ENCODE measurements at regions not wholly inside any gene's neighbourhood (a gene's known extent, or its start where the extent isn't known, plus 50 kb on each side); places are given as distances from the start of the nearest gene placed in this dataset.
A peak's percentile ranks its signal among the peaks of the same experiment; 100 is the strongest.

- CTCF ChIA-PET = no interaction called here
- Histone ChIP-seq H3K4me3 (no peak overlapping the region), H3F3A (ENCODE audit: insufficient read depth, low read depth) (no peaks in the 10 kb centered on the region), H3K4me1 (replicated peaks; ENCODE audit: insufficient read depth) (0 out of 2 replicates have a peak, but pooled peaks cover 2% of the 10 kb centered on the region), H4K20me1 (ENCODE audit: insufficient read depth) (no peaks in the 10 kb centered on the region), H3K9me3 (ENCODE audit: insufficient read depth, low read depth) (no peaks in the 10 kb centered on the region), H3K27ac (no peak overlapping the region), H3K9me2 (ENCODE audit: insufficient read depth) (no peaks in the 10 kb centered on the region; the same call in 1 of the 2 replicates), H3K27me3 (ENCODE audit: insufficient read depth, low read depth) (no peaks in the 10 kb centered on the region), H3K36me3 (ENCODE audit: low read depth) (no peaks in the 10 kb centered on the region), H2AFZ (no peak overlapping the region), H3K4me2 (no peak overlapping the region), H3K79me2 (ENCODE audit: low read depth) (no peaks in the 10 kb centered on the region)
- intact Hi-C loops (cut with micrococcal nuclease; ENCODE audit: unreplicated experiment) = no loop called here
- POLR2A ChIA-PET (ENCODE audit: unreplicated experiment) = no interaction called here
- no peak for DNase-seq
- BruUV-seq (replicated peaks) = no TSS peak
- TF ChIP-seq EZH2 (IDR thresholded peaks at IDR 0.05; ENCODE audit: low read depth) = no peak
- TF ChIP-seq CTCF (conservative IDR thresholded peaks at IDR 0.05) = no peak
These were observed 813.8 kb downstream of the TUSC7 start for GRCh38 chr3:117523418-117523817.

- intact Hi-C loops (cut with micrococcal nuclease; ENCODE audit: unreplicated experiment) = no loop called here
- no TSS peak for BruUV-seq (replicated peaks)
- no peaks in the 10 kb centered on the region for H3K9me3 ChIP-seq (ENCODE audit: insufficient read depth, low read depth)
- no peaks in the 10 kb centered on the region for H3K36me3 ChIP-seq (ENCODE audit: low read depth)
- DNase-seq = no peak
- H3K27ac ChIP-seq = no peak overlapping the region
- no peak for TF ChIP-seq EZH2 (IDR thresholded peaks at IDR 0.05; ENCODE audit: low read depth)
- TF ChIP-seq CTCF (conservative IDR thresholded peaks at IDR 0.05) = no peak
- no peaks in the 10 kb centered on the region for H3K4me1 ChIP-seq (replicated peaks; ENCODE audit: insufficient read depth)
- no peaks in the 10 kb centered on the region for H4K20me1 ChIP-seq (ENCODE audit: insufficient read depth)
- H3K4me3 ChIP-seq = no peak overlapping the region
- no peaks in the 10 kb centered on the region for H3K27me3 ChIP-seq (ENCODE audit: insufficient read depth, low read depth)
- ChIA-PET POLR2A (ENCODE audit: unreplicated experiment) (no interaction called here), CTCF (interaction anchor here (0.5 kb wide), 1 partner anchor 754 kb away, joined by 7 read pairs; no protein-coding TSS in a partner anchor)
- no peak overlapping the region for H3K4me2 ChIP-seq
- no peaks in the 10 kb centered on the region for H3F3A ChIP-seq (ENCODE audit: insufficient read depth, low read depth)
- H3K9me2 ChIP-seq (ENCODE audit: insufficient read depth) = no peaks in the 10 kb centered on the region; the same call in 1 of the 2 replicates
- H2AFZ ChIP-seq = no peak overlapping the region
- no peaks in the 10 kb centered on the region for H3K79me2 ChIP-seq (ENCODE audit: low read depth)
These were observed 815.3 kb downstream of the TUSC7 start for GRCh38 chr3:117524890-117525289.

GRCh38 chr3:117526470-117527079, 817.0 kb downstream of the TUSC7 start:
- DNase-seq = peak in 1 of 2 experiments; percentile 3
- Histone ChIP-seq H3K36me3 (ENCODE audit: low read depth) (no peaks in the 10 kb centered on the region), H4K20me1 (ENCODE audit: insufficient read depth) (no peaks in the 10 kb centered on the region), H3F3A (ENCODE audit: insufficient read depth, low read depth) (no peaks in the 10 kb centered on the region), H3K9me2 (ENCODE audit: insufficient read depth) (no peaks in the 10 kb centered on the region; the same call in 1 of the 2 replicates), H3K27me3 (ENCODE audit: insufficient read depth, low read depth) (no peaks in the 10 kb centered on the region), H3K4me3 (no peak overlapping the region), H3K27ac (no peak overlapping the region), H2AFZ (no peak overlapping the region), H3K9me3 (ENCODE audit: insufficient read depth, low read depth) (no peaks in the 10 kb centered on the region), H3K4me2 (no peak overlapping the region), H3K79me2 (ENCODE audit: low read depth) (no peaks in the 10 kb centered on the region), H3K4me1 (replicated peaks; ENCODE audit: insufficient read depth) (no peaks in the 10 kb centered on the region)
- BruUV-seq (replicated peaks) = no TSS peak
- intact Hi-C loops (cut with micrococcal nuclease; ENCODE audit: unreplicated experiment) = no loop called here
- CTCF ChIA-PET = interaction anchor here (0.6 kb wide), 1 partner anchor 756 kb away, joined by 4 read pairs; no protein-coding TSS in a partner anchor
- POLR2A ChIA-PET (ENCODE audit: unreplicated experiment) = no interaction called here
- peak; percentile 62 for TF ChIP-seq CTCF (conservative IDR thresholded peaks at IDR 0.05)
- no peak for TF ChIP-seq EZH2 (IDR thresholded peaks at IDR 0.05; ENCODE audit: low read depth)

Measured in PC-9 (cell line).